ENCODE measurements at regions not wholly inside any gene's neighbourhood (a gene's known extent, or its start where the extent isn't known, plus 50 kb on each side); places are given as distances from the start of the nearest gene placed in this dataset.

DNA sequence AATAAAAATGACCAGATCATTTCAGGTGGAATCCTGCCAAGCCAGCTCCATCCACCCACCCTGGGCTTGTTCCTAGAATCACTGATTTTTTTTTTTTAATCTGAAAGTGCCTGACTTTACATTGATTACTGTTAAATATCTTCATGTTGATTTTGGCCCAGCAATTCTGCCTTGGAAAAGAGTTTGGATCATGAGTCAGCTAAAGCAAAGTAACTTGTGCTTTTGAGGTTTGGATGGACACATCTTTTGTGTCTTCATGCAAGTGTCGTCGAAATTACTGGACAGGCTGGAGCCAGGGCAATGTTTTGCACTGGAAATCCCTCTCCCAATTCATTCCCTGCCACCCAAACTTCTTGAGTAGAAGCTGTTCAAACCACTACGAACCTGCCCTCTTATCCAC is 164.0 kb upstream of the SYT13 start:
- CTCF ChIA-PET: no interaction called here
- in situ Hi-C loops (cut with HindIII; ENCODE audit: low pct_unique_long_range_greater_than_20kb, low sequenced_read_pairs): no loop called here
- Histone ChIP-seq H3K27ac (ENCODE audit: low read length) (no peak overlapping the region), H3K9me3 (ENCODE audit: control insufficient read depth, insufficient read depth, low read depth, low read length) (no peaks in the 10 kb centered on the region), H3K4me3 (ENCODE audit: low read depth in 2 of 2, low read length in 2 of 2) (no peak overlapping the region), H3K27me3 (ENCODE audit: control insufficient read depth, insufficient read depth, low read length) (peaks cover 15% of the 10 kb centered on the region; the same call in 1 of the 2 replicates), H3K4me1 (ENCODE audit: control insufficient read depth, insufficient read depth, low read length) (no peaks in the 10 kb centered on the region), H3K36me3 (ENCODE audit: control insufficient read depth, insufficient read depth, low read length) (no peaks in the 10 kb centered on the region)
- DNase-seq (ENCODE audit: low read depth, low spot score): no peak
- intact Hi-C loops (cut with micrococcal nuclease; ENCODE audit: unreplicated experiment): no loop called here
- ATAC-seq: no peak
- TF ChIP-seq, protein P1, sequence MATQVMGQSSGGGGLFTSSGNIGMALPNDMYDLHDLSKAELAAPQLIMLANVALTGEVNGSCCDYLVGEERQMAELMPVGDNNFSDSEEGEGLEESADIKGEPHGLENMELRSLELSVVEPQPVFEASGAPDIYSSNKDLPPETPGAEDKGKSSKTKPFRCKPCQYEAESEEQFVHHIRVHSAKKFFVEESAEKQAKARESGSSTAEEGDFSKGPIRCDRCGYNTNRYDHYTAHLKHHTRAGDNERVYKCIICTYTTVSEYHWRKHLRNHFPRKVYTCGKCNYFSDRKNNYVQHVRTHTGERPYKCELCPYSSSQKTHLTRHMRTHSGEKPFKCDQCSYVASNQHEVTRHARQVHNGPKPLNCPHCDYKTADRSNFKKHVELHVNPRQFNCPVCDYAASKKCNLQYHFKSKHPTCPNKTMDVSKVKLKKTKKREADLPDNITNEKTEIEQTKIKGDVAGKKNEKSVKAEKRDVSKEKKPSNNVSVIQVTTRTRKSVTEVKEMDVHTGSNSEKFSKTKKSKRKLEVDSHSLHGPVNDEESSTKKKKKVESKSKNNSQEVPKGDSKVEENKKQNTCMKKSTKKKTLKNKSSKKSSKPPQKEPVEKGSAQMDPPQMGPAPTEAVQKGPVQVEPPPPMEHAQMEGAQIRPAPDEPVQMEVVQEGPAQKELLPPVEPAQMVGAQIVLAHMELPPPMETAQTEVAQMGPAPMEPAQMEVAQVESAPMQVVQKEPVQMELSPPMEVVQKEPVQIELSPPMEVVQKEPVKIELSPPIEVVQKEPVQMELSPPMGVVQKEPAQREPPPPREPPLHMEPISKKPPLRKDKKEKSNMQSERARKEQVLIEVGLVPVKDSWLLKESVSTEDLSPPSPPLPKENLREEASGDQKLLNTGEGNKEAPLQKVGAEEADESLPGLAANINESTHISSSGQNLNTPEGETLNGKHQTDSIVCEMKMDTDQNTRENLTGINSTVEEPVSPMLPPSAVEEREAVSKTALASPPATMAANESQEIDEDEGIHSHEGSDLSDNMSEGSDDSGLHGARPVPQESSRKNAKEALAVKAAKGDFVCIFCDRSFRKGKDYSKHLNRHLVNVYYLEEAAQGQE (IDR thresholded peaks at IDR 0.05; ENCODE audit: insufficient read depth in 1 of 2, low read depth in 2 of 2, low read length in 1 of 2): no peak
- no peak for TF ChIP-seq SIN3A (IDR thresholded peaks at IDR 0.05; ENCODE audit: borderline replicate concordance, insufficient read depth, low read depth, low read length)
- no peak for TF ChIP-seq TCF7L2 (IDR thresholded peaks at IDR 0.05; ENCODE audit: low read depth, low read length)
- TF ChIP-seq POLR2AphosphoS5 (IDR thresholded peaks at IDR 0.05; ENCODE audit: low read depth, low read length): no peak
- TF ChIP-seq, protein P2, sequence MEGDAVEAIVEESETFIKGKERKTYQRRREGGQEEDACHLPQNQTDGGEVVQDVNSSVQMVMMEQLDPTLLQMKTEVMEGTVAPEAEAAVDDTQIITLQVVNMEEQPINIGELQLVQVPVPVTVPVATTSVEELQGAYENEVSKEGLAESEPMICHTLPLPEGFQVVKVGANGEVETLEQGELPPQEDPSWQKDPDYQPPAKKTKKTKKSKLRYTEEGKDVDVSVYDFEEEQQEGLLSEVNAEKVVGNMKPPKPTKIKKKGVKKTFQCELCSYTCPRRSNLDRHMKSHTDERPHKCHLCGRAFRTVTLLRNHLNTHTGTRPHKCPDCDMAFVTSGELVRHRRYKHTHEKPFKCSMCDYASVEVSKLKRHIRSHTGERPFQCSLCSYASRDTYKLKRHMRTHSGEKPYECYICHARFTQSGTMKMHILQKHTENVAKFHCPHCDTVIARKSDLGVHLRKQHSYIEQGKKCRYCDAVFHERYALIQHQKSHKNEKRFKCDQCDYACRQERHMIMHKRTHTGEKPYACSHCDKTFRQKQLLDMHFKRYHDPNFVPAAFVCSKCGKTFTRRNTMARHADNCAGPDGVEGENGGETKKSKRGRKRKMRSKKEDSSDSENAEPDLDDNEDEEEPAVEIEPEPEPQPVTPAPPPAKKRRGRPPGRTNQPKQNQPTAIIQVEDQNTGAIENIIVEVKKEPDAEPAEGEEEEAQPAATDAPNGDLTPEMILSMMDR (IDR thresholded peaks at IDR 0.05): no peak
- BruUV-seq (replicated peaks): no TSS peak
- POLR2A ChIA-PET: no interaction called here

DNA sequence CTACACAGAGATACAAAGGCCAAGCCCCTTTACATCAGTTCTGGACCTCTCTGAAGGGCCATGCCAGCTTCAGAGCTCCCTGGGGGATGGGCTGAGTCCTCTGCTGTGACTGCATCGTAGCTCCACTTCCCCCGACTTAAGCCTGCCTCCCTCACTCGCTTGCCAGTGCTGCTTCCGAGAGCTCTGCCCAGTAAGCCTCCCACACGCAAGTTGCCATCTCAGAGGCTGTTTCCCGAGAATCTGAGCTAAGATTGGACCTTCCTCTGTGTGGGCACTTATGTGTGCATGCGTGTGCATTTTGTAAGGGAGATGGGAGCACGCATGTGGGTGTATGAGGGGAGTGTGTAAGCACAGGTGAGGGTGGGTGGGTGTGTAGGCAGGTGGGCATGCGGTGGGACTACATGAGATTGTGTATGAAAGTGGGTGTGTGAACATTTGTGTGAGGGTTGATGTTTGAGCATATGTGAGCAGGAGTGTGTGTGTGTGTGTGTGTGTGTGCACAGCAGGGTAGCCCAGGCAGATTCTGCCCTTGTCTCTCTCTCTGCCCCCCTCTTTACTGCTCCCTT is 163.0 kb upstream of the SYT13 start:
- DNase-seq (ENCODE audit: low read depth, low spot score) (no peak), ATAC-seq (no peak)
- ChIA-PET CTCF (no interaction called here), POLR2A (no interaction called here)
- Histone ChIP-seq H3K4me3 (ENCODE audit: low read depth in 2 of 2, low read length in 2 of 2) (no peak overlapping the region), H3K27ac (ENCODE audit: low read length) (no peak overlapping the region), H3K27me3 (ENCODE audit: control insufficient read depth, insufficient read depth, low read length) (peaks cover 10% of the 10 kb centered on the region; the same call in 1 of the 2 replicates), H3K9me3 (ENCODE audit: control insufficient read depth, insufficient read depth, low read depth, low read length) (no peaks in the 10 kb centered on the region), H3K4me1 (ENCODE audit: control insufficient read depth, insufficient read depth, low read length) (no peaks in the 10 kb centered on the region), H3K36me3 (ENCODE audit: control insufficient read depth, insufficient read depth, low read length) (no peaks in the 10 kb centered on the region)
- BruUV-seq (replicated peaks): no TSS peak
- TF ChIP-seq POLR2AphosphoS5 (IDR thresholded peaks at IDR 0.05; ENCODE audit: low read depth, low read length): no peak
- TF ChIP-seq TCF7L2 (IDR thresholded peaks at IDR 0.05; ENCODE audit: low read depth, low read length): no peak
- TF ChIP-seq, protein P2 (IDR thresholded peaks at IDR 0.05): no peak
- TF ChIP-seq, protein P1 (IDR thresholded peaks at IDR 0.05; ENCODE audit: insufficient read depth in 1 of 2, low read depth in 2 of 2, low read length in 1 of 2): no peak
- no peak for TF ChIP-seq SIN3A (IDR thresholded peaks at IDR 0.05; ENCODE audit: borderline replicate concordance, insufficient read depth, low read depth, low read length)
- intact Hi-C loops (cut with micrococcal nuclease; ENCODE audit: unreplicated experiment) (no loop called here), in situ Hi-C loops (cut with HindIII; ENCODE audit: low pct_unique_long_range_greater_than_20kb, low sequenced_read_pairs) (no loop called here)

All from Panc1 (cell line).